ENCODE measurements at regions not wholly inside any gene's neighbourhood (a gene's known extent, or its start where the extent isn't known, plus 50 kb on each side); places are given as distances from the start of the nearest gene placed in this dataset.

DNA sequence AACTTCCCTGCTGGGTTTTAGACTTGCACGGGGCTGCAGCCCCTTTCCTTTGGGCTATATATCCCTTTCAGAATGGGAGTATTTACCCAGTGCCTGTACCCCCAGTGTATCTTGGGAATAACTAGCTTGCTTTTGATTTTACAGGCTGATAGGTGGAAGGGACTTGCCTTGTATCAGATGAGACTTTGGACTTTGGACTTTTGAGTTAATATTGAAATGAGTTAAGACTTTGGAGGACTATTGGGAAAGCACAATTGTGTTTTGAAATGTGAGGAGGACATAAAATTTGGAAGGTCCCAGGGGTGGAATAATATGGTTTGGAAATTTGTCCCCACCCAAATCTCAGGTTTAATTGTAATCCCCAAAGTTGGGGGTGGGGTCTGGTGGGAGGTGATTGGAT, 393.8 kb upstream of the KIF2B start:
- H4K20me1 ChIP-seq (ENCODE audit: insufficient read depth) = no peaks in the 10 kb centered on the region; the same call in 1 of the 2 replicates
- H2AFZ ChIP-seq = no peak overlapping the region
- no peak overlapping the region for H3K4me3 ChIP-seq
- CTCF ChIA-PET = no interaction called here
- intact Hi-C loops (cut with micrococcal nuclease; ENCODE audit: unreplicated experiment) = no loop called here
- H3K9me3 ChIP-seq (ENCODE audit: insufficient read depth, low read depth) = no peaks in the 10 kb centered on the region
- TF ChIP-seq EZH2 (IDR thresholded peaks at IDR 0.05; ENCODE audit: low read depth) = no peak
- TF ChIP-seq, protein P1, sequence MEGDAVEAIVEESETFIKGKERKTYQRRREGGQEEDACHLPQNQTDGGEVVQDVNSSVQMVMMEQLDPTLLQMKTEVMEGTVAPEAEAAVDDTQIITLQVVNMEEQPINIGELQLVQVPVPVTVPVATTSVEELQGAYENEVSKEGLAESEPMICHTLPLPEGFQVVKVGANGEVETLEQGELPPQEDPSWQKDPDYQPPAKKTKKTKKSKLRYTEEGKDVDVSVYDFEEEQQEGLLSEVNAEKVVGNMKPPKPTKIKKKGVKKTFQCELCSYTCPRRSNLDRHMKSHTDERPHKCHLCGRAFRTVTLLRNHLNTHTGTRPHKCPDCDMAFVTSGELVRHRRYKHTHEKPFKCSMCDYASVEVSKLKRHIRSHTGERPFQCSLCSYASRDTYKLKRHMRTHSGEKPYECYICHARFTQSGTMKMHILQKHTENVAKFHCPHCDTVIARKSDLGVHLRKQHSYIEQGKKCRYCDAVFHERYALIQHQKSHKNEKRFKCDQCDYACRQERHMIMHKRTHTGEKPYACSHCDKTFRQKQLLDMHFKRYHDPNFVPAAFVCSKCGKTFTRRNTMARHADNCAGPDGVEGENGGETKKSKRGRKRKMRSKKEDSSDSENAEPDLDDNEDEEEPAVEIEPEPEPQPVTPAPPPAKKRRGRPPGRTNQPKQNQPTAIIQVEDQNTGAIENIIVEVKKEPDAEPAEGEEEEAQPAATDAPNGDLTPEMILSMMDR (conservative IDR thresholded peaks at IDR 0.05) = no peak
- DNase-seq = no peak
- no peaks in the 10 kb centered on the region for H3K79me2 ChIP-seq (ENCODE audit: low read depth)
- POLR2A ChIA-PET (ENCODE audit: unreplicated experiment) = no interaction called here
- no peak overlapping the region for H3K4me2 ChIP-seq
- H3K27me3 ChIP-seq (ENCODE audit: insufficient read depth, low read depth) = peaks cover 29% of the 10 kb centered on the region
- H3K9me2 ChIP-seq (ENCODE audit: insufficient read depth) = no peaks in the 10 kb centered on the region
- H3K27ac ChIP-seq = no peak overlapping the region
- no peaks in the 10 kb centered on the region for H3K4me1 ChIP-seq (replicated peaks; ENCODE audit: insufficient read depth)
- BruUV-seq (replicated peaks) = no TSS peak
- no peaks in the 10 kb centered on the region for H3F3A ChIP-seq (ENCODE audit: insufficient read depth, low read depth)
- no peaks in the 10 kb centered on the region for H3K36me3 ChIP-seq (ENCODE audit: low read depth)

DNA sequence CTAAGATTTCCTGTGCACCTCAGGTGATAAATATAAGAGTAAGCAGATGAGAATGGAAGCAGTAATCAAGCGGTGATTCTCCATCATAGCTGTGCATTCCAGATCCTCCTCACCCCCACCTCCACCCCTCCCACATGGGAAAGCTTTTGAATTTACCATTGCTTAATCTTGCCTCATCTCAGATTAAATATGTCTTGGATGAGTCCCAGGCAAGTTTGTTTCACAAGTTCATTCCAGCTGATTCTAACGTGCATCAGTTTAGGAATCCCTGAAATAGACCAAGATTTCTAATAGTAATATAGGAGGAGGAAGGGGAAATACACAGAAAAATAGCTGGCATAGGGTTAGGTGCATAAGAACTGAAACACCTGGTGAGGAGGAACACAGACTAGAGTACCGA, 396.2 kb upstream of the KIF2B start:
- POLR2A ChIA-PET (ENCODE audit: unreplicated experiment) = no interaction called here
- no peaks in the 10 kb centered on the region for H3K9me3 ChIP-seq (ENCODE audit: insufficient read depth, low read depth)
- H2AFZ ChIP-seq = no peak overlapping the region
- DNase-seq = no peak
- no peaks in the 10 kb centered on the region for H4K20me1 ChIP-seq (ENCODE audit: insufficient read depth)
- CTCF ChIA-PET = no interaction called here
- TF ChIP-seq, protein P1 (conservative IDR thresholded peaks at IDR 0.05) = no peak
- no peak for TF ChIP-seq EZH2 (IDR thresholded peaks at IDR 0.05; ENCODE audit: low read depth)
- peaks cover 18% of the 10 kb centered on the region for H3K27me3 ChIP-seq (ENCODE audit: insufficient read depth, low read depth)
- H3K4me1 ChIP-seq (replicated peaks; ENCODE audit: insufficient read depth) = no peaks in the 10 kb centered on the region
- H3K4me3 ChIP-seq = no peak overlapping the region
- H3K79me2 ChIP-seq (ENCODE audit: low read depth) = no peaks in the 10 kb centered on the region
- intact Hi-C loops (cut with micrococcal nuclease; ENCODE audit: unreplicated experiment) = no loop called here
- H3K4me2 ChIP-seq = no peak overlapping the region
- H3K27ac ChIP-seq = no peak overlapping the region
- BruUV-seq (replicated peaks) = no TSS peak
- no peaks in the 10 kb centered on the region for H3K36me3 ChIP-seq (ENCODE audit: low read depth)
- H3K9me2 ChIP-seq (ENCODE audit: insufficient read depth) = no peaks in the 10 kb centered on the region
- H3F3A ChIP-seq (ENCODE audit: insufficient read depth, low read depth) = no peaks in the 10 kb centered on the region

DNA sequence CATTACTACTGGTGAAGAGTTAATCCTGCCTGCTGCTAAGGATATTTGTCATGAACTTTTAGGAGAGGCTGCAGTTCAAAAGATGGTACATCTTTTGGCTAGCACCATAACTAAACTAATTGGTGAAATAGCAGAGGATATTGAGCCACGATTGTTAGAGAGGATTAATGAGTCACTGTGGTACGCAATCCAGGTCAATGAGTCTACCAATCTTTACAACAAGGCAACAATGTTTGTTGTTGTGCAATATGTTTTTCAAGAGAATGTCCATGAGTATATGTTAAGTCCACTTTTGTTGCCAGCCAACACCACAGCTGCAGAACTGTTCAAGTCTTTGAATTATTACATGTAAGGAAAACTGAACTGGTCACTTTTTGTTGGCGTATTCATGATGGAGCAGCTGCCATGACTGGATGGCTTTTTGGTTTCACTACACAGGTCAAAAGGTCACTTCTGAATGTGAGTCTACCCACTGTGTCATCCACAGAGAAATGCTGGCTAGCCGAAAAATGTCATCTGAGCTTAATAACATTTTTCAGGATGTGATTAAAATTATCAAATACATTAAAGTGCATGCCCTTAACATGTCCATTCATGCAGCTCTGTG, 402.6 kb upstream of the KIF2B start:
- ChIA-PET POLR2A (ENCODE audit: unreplicated experiment) (no interaction called here), CTCF (no interaction called here)
- no peaks in the 10 kb centered on the region for H3K9me2 ChIP-seq (ENCODE audit: insufficient read depth)
- no peaks in the 10 kb centered on the region for H3F3A ChIP-seq (ENCODE audit: insufficient read depth, low read depth)
- no peak overlapping the region for H3K4me2 ChIP-seq
- no peaks in the 10 kb centered on the region for H4K20me1 ChIP-seq (ENCODE audit: insufficient read depth)
- peaks cover 7% of the 10 kb centered on the region for H3K27me3 ChIP-seq (ENCODE audit: insufficient read depth, low read depth)
- no peaks in the 10 kb centered on the region for H3K79me2 ChIP-seq (ENCODE audit: low read depth)
- intact Hi-C loops (cut with micrococcal nuclease; ENCODE audit: unreplicated experiment) = no loop called here
- TF ChIP-seq, protein P1 (conservative IDR thresholded peaks at IDR 0.05) = no peak
- no peak for TF ChIP-seq EZH2 (IDR thresholded peaks at IDR 0.05; ENCODE audit: low read depth)
- no TSS peak for BruUV-seq (replicated peaks)
- no peak overlapping the region for H3K27ac ChIP-seq
- no peak overlapping the region for H2AFZ ChIP-seq
- no peaks in the 10 kb centered on the region for H3K4me1 ChIP-seq (replicated peaks; ENCODE audit: insufficient read depth)
- no peaks in the 10 kb centered on the region for H3K9me3 ChIP-seq (ENCODE audit: insufficient read depth, low read depth)
- DNase-seq = no peak
- no peak overlapping the region for H3K4me3 ChIP-seq
- H3K36me3 ChIP-seq (ENCODE audit: low read depth) = no peaks in the 10 kb centered on the region
